Glutamatergic neuron (in vitro differentiated cells): ENCODE measurements at regions not wholly inside any gene's neighbourhood (a gene's known extent, or its start where the extent isn't known, plus 50 kb on each side); places are given as distances from the start of the nearest gene placed in this dataset.

ENCODE experiments used
- DNase-seq: peaks from one replicate; pipeline ENCODE4 v3.0.0; 2022
- H3K27ac Mint-ChIP-seq: one replicate; pipeline ENCODE4 v1.8.0; 2020; ENCODE audit warnings: mild to moderate bottlenecking, mixed read lengths, inconsistent platforms; ENCODE audit not compliant: unreplicated experiment
- H3K27me3 Mint-ChIP-seq: one replicate; pipeline ENCODE4 v1.8.0; 2020; ENCODE audit warnings: mild to moderate bottlenecking, moderate library complexity, mixed read lengths, inconsistent platforms; ENCODE audit not compliant: unreplicated experiment
- H3K36me3 Mint-ChIP-seq: one replicate; pipeline ENCODE4 v1.8.0; 2020; ENCODE audit warnings: mild to moderate bottlenecking, mixed read lengths, inconsistent platforms; ENCODE audit not compliant: unreplicated experiment
- H3K4me1 Mint-ChIP-seq: one replicate; pipeline ENCODE4 v1.8.0; 2020; ENCODE audit warnings: mild to moderate bottlenecking, low read depth, mixed read lengths, inconsistent platforms; ENCODE audit not compliant: unreplicated experiment
- H3K4me3 Mint-ChIP-seq: one replicate; pipeline ENCODE4 v1.8.0; 2020; ENCODE audit warnings: mild to moderate bottlenecking, mixed read lengths, inconsistent platforms; ENCODE audit not compliant: unreplicated experiment
- H3K9me3 Mint-ChIP-seq: one replicate; pipeline ENCODE4 v1.8.0; 2020; ENCODE audit warnings: mild to moderate bottlenecking, moderate library complexity, mixed read lengths, inconsistent platforms; ENCODE audit not compliant: unreplicated experiment
- TF ChIP-seq, protein P1 (sequence below): fragments of 200-600 bp; sonication (generic); IDR thresholded peaks from one replicate; pipeline ENCODE4 v1.5.0; 2021; ENCODE audit not compliant: partially characterized antibody, unreplicated experiment

DNA sequence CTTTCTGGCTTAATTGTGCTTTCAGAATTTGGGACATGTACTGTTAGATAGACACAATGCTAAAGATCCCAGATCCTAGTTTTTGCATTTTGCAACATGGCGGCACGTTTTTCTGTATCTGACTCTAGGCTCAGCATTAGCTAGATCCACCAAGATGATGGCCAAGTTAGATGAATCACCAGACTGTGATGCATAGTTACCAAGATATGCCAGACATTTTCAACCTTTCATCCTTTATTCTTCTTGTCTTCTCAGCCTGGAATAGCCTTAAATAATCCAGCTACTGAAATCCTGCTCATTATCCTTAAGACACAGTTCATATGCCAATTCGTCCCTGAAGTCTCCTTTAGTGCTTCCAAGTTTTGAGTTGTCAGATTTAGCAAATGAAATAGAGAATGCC is 144.9 kb upstream of the CRY1 start:
- Mint-ChIP-seq H3K36me3 (no peaks in the 10 kb centered on the region), H3K27me3 (no peaks in the 10 kb centered on the region), H3K27ac (no peak overlapping the region), H3K9me3 (no peaks in the 10 kb centered on the region), H3K4me1 (no peaks in the 10 kb centered on the region), H3K4me3 (no peak overlapping the region)
- TF ChIP-seq, protein P1, sequence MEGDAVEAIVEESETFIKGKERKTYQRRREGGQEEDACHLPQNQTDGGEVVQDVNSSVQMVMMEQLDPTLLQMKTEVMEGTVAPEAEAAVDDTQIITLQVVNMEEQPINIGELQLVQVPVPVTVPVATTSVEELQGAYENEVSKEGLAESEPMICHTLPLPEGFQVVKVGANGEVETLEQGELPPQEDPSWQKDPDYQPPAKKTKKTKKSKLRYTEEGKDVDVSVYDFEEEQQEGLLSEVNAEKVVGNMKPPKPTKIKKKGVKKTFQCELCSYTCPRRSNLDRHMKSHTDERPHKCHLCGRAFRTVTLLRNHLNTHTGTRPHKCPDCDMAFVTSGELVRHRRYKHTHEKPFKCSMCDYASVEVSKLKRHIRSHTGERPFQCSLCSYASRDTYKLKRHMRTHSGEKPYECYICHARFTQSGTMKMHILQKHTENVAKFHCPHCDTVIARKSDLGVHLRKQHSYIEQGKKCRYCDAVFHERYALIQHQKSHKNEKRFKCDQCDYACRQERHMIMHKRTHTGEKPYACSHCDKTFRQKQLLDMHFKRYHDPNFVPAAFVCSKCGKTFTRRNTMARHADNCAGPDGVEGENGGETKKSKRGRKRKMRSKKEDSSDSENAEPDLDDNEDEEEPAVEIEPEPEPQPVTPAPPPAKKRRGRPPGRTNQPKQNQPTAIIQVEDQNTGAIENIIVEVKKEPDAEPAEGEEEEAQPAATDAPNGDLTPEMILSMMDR: no peak
- DNase-seq: no peak

DNA sequence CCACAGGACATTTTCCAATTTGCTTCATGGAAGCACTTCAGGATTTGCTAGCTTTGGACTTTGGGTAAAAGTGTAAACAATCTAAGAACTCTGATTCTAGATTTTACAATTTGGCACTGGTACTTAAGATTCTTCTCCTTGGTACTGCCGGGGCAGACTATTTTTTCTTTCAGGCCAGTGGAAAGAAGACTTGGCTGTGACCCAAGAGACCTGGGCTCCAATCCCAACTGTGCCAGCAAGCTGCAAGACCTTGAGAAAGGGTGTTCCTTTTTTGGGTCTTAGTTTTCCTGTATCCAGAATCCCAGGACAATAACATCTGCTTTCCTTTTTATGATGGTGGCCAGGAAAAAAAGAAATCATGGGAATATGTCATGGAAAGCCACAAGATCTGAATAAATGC is 148.1 kb upstream of the CRY1 start:
- TF ChIP-seq, protein P1: no peak
- no peaks in the 10 kb centered on the region for H3K4me1 Mint-ChIP-seq
- H3K27me3 Mint-ChIP-seq: no peaks in the 10 kb centered on the region
- peaks cover 1% of the 10 kb centered on the region for H3K9me3 Mint-ChIP-seq
- no peak for DNase-seq
- no peak overlapping the region for H3K27ac Mint-ChIP-seq
- H3K36me3 Mint-ChIP-seq: no peaks in the 10 kb centered on the region
- H3K4me3 Mint-ChIP-seq: no peak overlapping the region

DNA sequence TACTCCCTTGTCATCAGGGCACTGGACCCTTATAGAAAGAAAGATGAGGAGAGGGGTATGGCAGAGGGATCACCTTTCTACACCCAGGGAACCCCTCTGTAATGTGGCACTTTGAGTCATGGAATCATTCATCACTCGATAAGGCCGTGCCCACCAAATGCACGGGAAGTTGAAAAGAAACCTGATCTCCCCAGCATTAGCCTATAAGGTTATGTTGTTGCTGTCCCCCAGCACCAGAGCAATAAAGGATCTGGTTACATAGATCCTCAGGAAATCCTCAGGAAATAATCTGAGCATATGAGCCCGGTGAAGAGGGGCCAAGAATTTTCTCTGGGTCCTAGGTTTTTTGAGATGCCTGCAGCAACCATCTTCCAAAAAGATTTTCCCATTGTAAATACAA is 148.8 kb upstream of the CRY1 start:
- peaks cover 1% of the 10 kb centered on the region for H3K9me3 Mint-ChIP-seq
- no peak for DNase-seq
- no peaks in the 10 kb centered on the region for H3K4me1 Mint-ChIP-seq
- no peak overlapping the region for H3K27ac Mint-ChIP-seq
- TF ChIP-seq, protein P1: no peak
- no peaks in the 10 kb centered on the region for H3K36me3 Mint-ChIP-seq
- H3K27me3 Mint-ChIP-seq: no peaks in the 10 kb centered on the region
- H3K4me3 Mint-ChIP-seq: no peak overlapping the region

DNA sequence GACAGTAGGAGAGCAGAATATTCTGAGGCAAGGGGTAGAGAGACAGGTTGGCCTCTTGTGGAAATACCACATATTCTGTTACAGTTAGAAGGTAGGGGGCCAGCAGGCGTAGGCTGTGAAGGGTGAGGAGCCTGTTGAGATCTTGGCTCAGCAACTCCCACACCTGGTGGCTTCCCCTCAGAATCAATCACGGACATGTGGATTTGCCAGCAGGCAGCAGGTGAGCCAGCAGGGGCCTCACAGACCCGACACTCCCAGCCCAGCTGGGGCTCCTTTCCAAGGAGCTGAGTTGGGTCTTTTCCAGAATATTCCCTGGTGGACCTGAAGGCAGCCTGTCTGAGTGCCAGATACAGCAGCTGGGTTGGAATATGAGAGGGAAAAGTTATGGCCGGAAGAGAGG is 150.0 kb upstream of the CRY1 start:
- Mint-ChIP-seq H3K27me3 (no peaks in the 10 kb centered on the region), H3K27ac (no peak overlapping the region), H3K4me1 (no peaks in the 10 kb centered on the region), H3K9me3 (peaks cover 1% of the 10 kb centered on the region), H3K36me3 (no peaks in the 10 kb centered on the region), H3K4me3 (no peak overlapping the region)
- DNase-seq: no peak
- TF ChIP-seq, protein P1: no peak

DNA sequence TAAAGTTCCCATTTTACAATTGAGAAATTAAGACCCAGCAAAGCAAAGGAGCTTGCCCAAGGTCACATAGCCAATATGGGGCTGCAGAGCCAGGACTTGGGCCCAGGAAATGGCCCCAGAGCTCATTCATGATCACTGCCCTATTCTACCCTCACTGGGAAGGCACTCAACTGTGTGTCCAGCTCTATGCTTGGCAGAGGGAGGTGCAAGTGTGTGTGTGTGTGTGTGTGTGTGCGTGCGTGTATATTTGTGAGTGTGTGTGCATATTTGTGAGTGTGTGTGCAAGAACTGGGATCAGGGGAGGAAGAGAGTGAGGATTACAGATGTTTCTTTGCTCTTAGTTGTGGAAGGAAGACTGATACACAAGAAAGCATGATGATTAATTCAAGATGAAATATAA is 151.2 kb upstream of the CRY1 start:
- H3K36me3 Mint-ChIP-seq: no peaks in the 10 kb centered on the region
- TF ChIP-seq, protein P1: no peak
- no peak for DNase-seq
- H3K27ac Mint-ChIP-seq: no peak overlapping the region
- no peaks in the 10 kb centered on the region for H3K27me3 Mint-ChIP-seq
- H3K9me3 Mint-ChIP-seq: peaks cover 1% of the 10 kb centered on the region
- H3K4me3 Mint-ChIP-seq: no peak overlapping the region
- no peaks in the 10 kb centered on the region for H3K4me1 Mint-ChIP-seq
